ENCODE measurements at regions not wholly inside any gene's neighbourhood (a gene's known extent, or its start where the extent isn't known, plus 50 kb on each side); places are given as distances from the start of the nearest gene placed in this dataset.

GRCh38 chr14:22052795-22053194, 379.2 kb upstream of the OR4E1 start (continued):
- TF ChIP-seq ZBTB33 (IDR thresholded peaks at IDR 0.05) = no peak
- TF ChIP-seq MAX (IDR thresholded peaks at IDR 0.05) = no peak
- TF ChIP-seq HNF4G (IDR thresholded peaks at IDR 0.05) = no peak
- TF ChIP-seq ATF3 (IDR thresholded peaks at IDR 0.05) = no peak

- WGBS = 14% methylated on average over 3 of the region's 3 CpGs
- no peak overlapping the region for H3K9ac ChIP-seq (ENCODE audit: low read depth in 1 of 2, low read length in 2 of 2)
- no peaks in the 10 kb centered on the region for H3K9me3 ChIP-seq (ENCODE audit: control insufficient read depth in 4 of 4, low read length in 3 of 4)
- H3K36me3 ChIP-seq (ENCODE audit: control insufficient read depth in 4 of 4, insufficient read depth in 3 of 4, low read depth in 1 of 4, low read length in 3 of 4) = no peaks in the 10 kb centered on the region
- no peak for DNase-seq (ENCODE audit: low spot score)
- TF ChIP-seq ATF3 (IDR thresholded peaks at IDR 0.05) (no peak), MAX (IDR thresholded peaks at IDR 0.05) (no peak), GABPA (IDR thresholded peaks at IDR 0.05 in 1 of 2, conservative IDR thresholded peaks at IDR 0.05 in 1 of 2) (no peak), RAD21 (IDR thresholded peaks at IDR 0.05) (no peak), FOXA1 (IDR thresholded peaks at IDR 0.05) (no peak), HNF4G (IDR thresholded peaks at IDR 0.05) (no peak)
- no peak overlapping the region for H3K4me3 ChIP-seq (ENCODE audit: low read depth in 1 of 3, low read length in 3 of 3)
- no peaks in the 10 kb centered on the region for H3K4me1 ChIP-seq (ENCODE audit: control insufficient read depth in 4 of 4, insufficient read depth in 4 of 4, low read length in 3 of 4)
- no peak overlapping the region for H3K27ac ChIP-seq (ENCODE audit: low read depth in 1 of 2, low read length in 2 of 2)
- peaks cover 0 to 7% (median 0%) of the 10 kb centered on the region in 4 donors for H3K27me3 ChIP-seq (ENCODE audit: control insufficient read depth in 4 of 4, insufficient read depth in 4 of 4, low read length in 3 of 4)
These were observed 373.5 kb upstream of the OR4E1 start for GRCh38 chr14:22047115-22047514.

GRCh38 chr14:22046063-22046462, 372.4 kb upstream of the OR4E1 start:
- no peak overlapping the region for H3K27ac ChIP-seq (ENCODE audit: low read depth in 1 of 2, low read length in 2 of 2)
- H3K9me3 ChIP-seq (ENCODE audit: control insufficient read depth in 4 of 4, low read length in 3 of 4) = no peaks in the 10 kb centered on the region
- no peaks in the 10 kb centered on the region for H3K4me1 ChIP-seq (ENCODE audit: control insufficient read depth in 4 of 4, insufficient read depth in 4 of 4, low read length in 3 of 4)
- no peak overlapping the region for H3K4me3 ChIP-seq (ENCODE audit: low read depth in 1 of 3, low read length in 3 of 3)
- DNase-seq (ENCODE audit: low spot score) = no peak
- no peak overlapping the region for H3K9ac ChIP-seq (ENCODE audit: low read depth in 1 of 2, low read length in 2 of 2)
- no peaks in the 10 kb centered on the region for H3K36me3 ChIP-seq (ENCODE audit: control insufficient read depth in 4 of 4, insufficient read depth in 3 of 4, low read depth in 1 of 4, low read length in 3 of 4)
- TF ChIP-seq SP1 (IDR thresholded peaks at IDR 0.05) = no peak
- TF ChIP-seq FOXA1 (IDR thresholded peaks at IDR 0.05) = no peak
- TF ChIP-seq GABPA (IDR thresholded peaks at IDR 0.05 in 1 of 2, conservative IDR thresholded peaks at IDR 0.05 in 1 of 2) = no peak
- no peak for TF ChIP-seq CTCF (IDR thresholded peaks at IDR 0.05; ENCODE audit: low read depth, low read length, missing input control)
- no peak for TF ChIP-seq RAD21 (IDR thresholded peaks at IDR 0.05)
- no peak for TF ChIP-seq ATF3 (IDR thresholded peaks at IDR 0.05)
- TF ChIP-seq HNF4A (conservative IDR thresholded peaks at IDR 0.05) = no peak
- TF ChIP-seq MAX (IDR thresholded peaks at IDR 0.05) = no peak
- peaks cover 0 to 7% (median 0%) of the 10 kb centered on the region in 4 donors for H3K27me3 ChIP-seq (ENCODE audit: control insufficient read depth in 4 of 4, insufficient read depth in 4 of 4, low read length in 3 of 4)
- WGBS = 52% methylated on average over 3 of the region's 3 CpGs

All from liver (tissue), 8 donors.